ENCODE measurements at regions not wholly inside any gene's neighbourhood (a gene's known extent, or its start where the extent isn't known, plus 50 kb on each side); places are given as distances from the start of the nearest gene placed in this dataset.

GRCh38 chr4:10232114-10232513 is 115.5 kb upstream of the WDR1 start:
- Histone ChIP-seq H3K27ac (ENCODE audit: low read length) (no peak overlapping the region), H3K9ac (ENCODE audit: low read length) (no peak overlapping the region)

GRCh38 chr4:10226756-10227155 is 110.2 kb upstream of the WDR1 start:
- no peak overlapping the region for H3K9ac ChIP-seq (ENCODE audit: low read length)
- H3K4me2 ChIP-seq (ENCODE audit: low read depth, low read length): no peak overlapping the region
- H2AFZ ChIP-seq (ENCODE audit: low read length): no peak overlapping the region
- no peak for DNase-seq
- no peaks in the 10 kb centered on the region for H4K20me1 ChIP-seq (ENCODE audit: insufficient read depth, low read length)
- H3K9me3 ChIP-seq (replicated peaks; ENCODE audit: insufficient read depth, low read length): no peaks in the 10 kb centered on the region
- H3K27me3 ChIP-seq (replicated peaks; ENCODE audit: insufficient read depth, low read length): no peaks in the 10 kb centered on the region
- H3K4me3 ChIP-seq (ENCODE audit: low read length): no peak overlapping the region
- H3F3A ChIP-seq (ENCODE audit: insufficient read depth, low read length): no peaks in the 10 kb centered on the region
- H3K79me2 ChIP-seq (ENCODE audit: low read length): no peaks in the 10 kb centered on the region
- no peaks in the 10 kb centered on the region for H3K4me1 ChIP-seq (ENCODE audit: low read length)
- no peaks in the 10 kb centered on the region for H3K9me2 ChIP-seq (replicated peaks; ENCODE audit: insufficient read depth, low read length)
- no peak for TF ChIP-seq EZH2 (optimal IDR thresholded peaks at IDR 0.05; ENCODE audit: low read depth, low read length)
- TF ChIP-seq CTCF (IDR thresholded peaks at IDR 0.05; ENCODE audit: low read length): no peak
- no peak for TF ChIP-seq EZH2phosphoT487 (IDR thresholded peaks at IDR 0.05; ENCODE audit: low read length)
- H3K27ac ChIP-seq (ENCODE audit: low read length): no peak overlapping the region
- H3K36me3 ChIP-seq (replicated peaks; ENCODE audit: insufficient read depth, low read length): no peaks in the 10 kb centered on the region

More at GRCh38 chr4:10232114-10232513, 115.5 kb upstream of the WDR1 start:
- no peak for TF ChIP-seq CTCF (IDR thresholded peaks at IDR 0.05; ENCODE audit: low read length)
- no peak for TF ChIP-seq EZH2 (optimal IDR thresholded peaks at IDR 0.05; ENCODE audit: low read depth, low read length)
- no peak for TF ChIP-seq EZH2phosphoT487 (IDR thresholded peaks at IDR 0.05; ENCODE audit: low read length)
- Histone ChIP-seq H2AFZ (ENCODE audit: low read length) (no peak overlapping the region), H3F3A (ENCODE audit: insufficient read depth, low read length) (no peaks in the 10 kb centered on the region), H3K9me2 (replicated peaks; ENCODE audit: insufficient read depth, low read length) (no peaks in the 10 kb centered on the region), H3K36me3 (replicated peaks; ENCODE audit: insufficient read depth, low read length) (no peaks in the 10 kb centered on the region), H3K79me2 (ENCODE audit: low read length) (no peaks in the 10 kb centered on the region), H3K27me3 (replicated peaks; ENCODE audit: insufficient read depth, low read length) (no peaks in the 10 kb centered on the region), H3K4me2 (ENCODE audit: low read depth, low read length) (no peak overlapping the region), H3K4me3 (ENCODE audit: low read length) (no peak overlapping the region), H3K4me1 (ENCODE audit: low read length) (no peaks in the 10 kb centered on the region), H4K20me1 (ENCODE audit: insufficient read depth, low read length) (no peaks in the 10 kb centered on the region), H3K9me3 (replicated peaks; ENCODE audit: insufficient read depth, low read length) (no peaks in the 10 kb centered on the region)
- no peak for DNase-seq

- TF ChIP-seq EZH2phosphoT487 (IDR thresholded peaks at IDR 0.05; ENCODE audit: low read length): no peak
- TF ChIP-seq CTCF (IDR thresholded peaks at IDR 0.05; ENCODE audit: low read length): no peak
- no peak for TF ChIP-seq EZH2 (optimal IDR thresholded peaks at IDR 0.05; ENCODE audit: low read depth, low read length)
- Histone ChIP-seq H3F3A (ENCODE audit: insufficient read depth, low read length) (no peaks in the 10 kb centered on the region), H3K27ac (ENCODE audit: low read length) (no peak overlapping the region), H3K9ac (ENCODE audit: low read length) (no peak overlapping the region), H3K9me2 (replicated peaks; ENCODE audit: insufficient read depth, low read length) (no peaks in the 10 kb centered on the region), H3K36me3 (replicated peaks; ENCODE audit: insufficient read depth, low read length) (no peaks in the 10 kb centered on the region), H2AFZ (ENCODE audit: low read length) (no peak overlapping the region), H4K20me1 (ENCODE audit: insufficient read depth, low read length) (no peaks in the 10 kb centered on the region), H3K4me2 (ENCODE audit: low read depth, low read length) (no peak overlapping the region), H3K27me3 (replicated peaks; ENCODE audit: insufficient read depth, low read length) (no peaks in the 10 kb centered on the region), H3K4me1 (ENCODE audit: low read length) (no peaks in the 10 kb centered on the region), H3K9me3 (replicated peaks; ENCODE audit: insufficient read depth, low read length) (no peaks in the 10 kb centered on the region), H3K79me2 (ENCODE audit: low read length) (no peaks in the 10 kb centered on the region), H3K4me3 (ENCODE audit: low read length) (no peak overlapping the region)
- no peak for DNase-seq
Measured at GRCh38 chr4:10225096-10225495, 108.5 kb upstream of the WDR1 start.
